Esophagus muscularis mucosa (tissue), 3 donors: ENCODE measurements at regions not wholly inside any gene's neighbourhood (a gene's known extent, or its start where the extent isn't known, plus 50 kb on each side); places are given as distances from the start of the nearest gene placed in this dataset.

Experiments
- CTCF ChIP-seq, 3 experiments: fragments of 200-600 bp in 2 of 3; fragments of 450-650 bp in 1 of 3; sonication (generic) in 2 of 3; IDR thresholded peaks; one replicate each; pipeline ENCODE4 v1.5.1; 2017 to 2019; ENCODE audit warnings: antibody characterized with exemption in 3 of 3, mild to moderate bottlenecking in 2 of 3, moderate library complexity in 1 of 3
- POLR2AphosphoS5 ChIP-seq, 2 donors: sonication (generic); formaldehyde crosslinking; IDR thresholded peaks; one replicate each; pipeline ENCODE4 v1.6.1; 2017; ENCODE audit warnings: antibody characterized with exemption in 2 of 2

- TF ChIP-seq CTCF (IDR thresholded peaks at IDR 0.05) (no peak), POLR2AphosphoS5 (IDR thresholded peaks at IDR 0.05) (no peak)
Observed at GRCh38 chr19:20254121-20254520, 87.1 kb downstream of the ZNF486 start.
